Mesendoderm (in vitro differentiated cells): ENCODE measurements at regions not wholly inside any gene's neighbourhood (a gene's known extent, or its start where the extent isn't known, plus 50 kb on each side); places are given as distances from the start of the nearest gene placed in this dataset.
"Not testable (repeated sequence)": the region's sequence is repeated elsewhere in the genome, so short reads cannot be mapped to it uniquely, and the experiment has no call there.

Experiments used
- DNase-seq: peaks from one replicate; pipeline ENCODE4 v3.0.0; 2013
- H2AK5ac ChIP-seq: 2 replicates; pipeline ENCODE4 v1.6.1; 2013; ENCODE audit warnings: low read length, inconsistent platforms
- H2BK120ac ChIP-seq: 2 replicates; pipeline ENCODE4 v1.6.1; 2013; ENCODE audit warnings: low read depth, mild to moderate bottlenecking, low read length, moderate library complexity, mixed read lengths
- H2BK15ac ChIP-seq: replicated peaks from 2 replicates; pipeline ENCODE4 v1.6.1; 2013; ENCODE audit warnings: low read depth, mild to moderate bottlenecking, moderate library complexity
- H2BK5ac ChIP-seq: 2 replicates; pipeline ENCODE4 v1.6.1; 2013; ENCODE audit warnings: low read length, inconsistent platforms
- H3K18ac ChIP-seq: 2 replicates; pipeline ENCODE4 v1.6.1; 2013; ENCODE audit warnings: mild to moderate bottlenecking, low read length, mixed read lengths
- H3K23ac ChIP-seq: one replicate; pipeline ENCODE4 v1.6.1; 2013; ENCODE audit warnings: low read length
- H3K27ac ChIP-seq: 2 replicates; pipeline ENCODE4 v1.5.1; 2013; ENCODE audit warnings: low read depth, mild to moderate bottlenecking, inconsistent platforms, low read length, moderate library complexity
- H3K27me3 ChIP-seq: 2 replicates; pipeline ENCODE4 v1.6.1; 2013; ENCODE audit warnings: low read length, control low read depth, mild to moderate bottlenecking, inconsistent platforms; ENCODE audit not compliant: insufficient read depth, poor library complexity
- H3K36me3 ChIP-seq: 2 replicates; pipeline ENCODE4 v1.6.1; 2013; ENCODE audit warnings: low read length, inconsistent platforms; ENCODE audit not compliant: control insufficient read depth, insufficient read depth
- H3K4ac ChIP-seq: one replicate; pipeline ENCODE4 v1.6.1; 2013; ENCODE audit warnings: low read depth, mild to moderate bottlenecking, low read length, moderate library complexity
- H3K4me1 ChIP-seq: 2 replicates; pipeline ENCODE4 v1.6.1; 2013; ENCODE audit warnings: low read depth, low read length, inconsistent platforms; ENCODE audit not compliant: control insufficient read depth
- H3K4me2 ChIP-seq: 2 replicates; pipeline ENCODE4 v1.6.1; 2013; ENCODE audit warnings: low read length
- H3K4me3 ChIP-seq: 2 replicates; pipeline ENCODE4 v1.5.1; 2013; ENCODE audit warnings: mild to moderate bottlenecking, low read length
- H3K56ac ChIP-seq: one replicate; pipeline ENCODE4 v1.6.1; 2013; ENCODE audit warnings: low read length
- H3K79me1 ChIP-seq: 2 replicates; pipeline ENCODE4 v1.6.1; 2013; ENCODE audit warnings: low read length, inconsistent platforms
- H3K79me2 ChIP-seq: 2 replicates; pipeline ENCODE4 v1.6.1; 2013; ENCODE audit warnings: mild to moderate bottlenecking, low read length; ENCODE audit not compliant: control insufficient read depth, insufficient read depth
- H3K9ac ChIP-seq: 2 replicates; pipeline ENCODE4 v1.6.1; 2013; ENCODE audit warnings: low read length, inconsistent platforms
- H4K5ac ChIP-seq: one replicate; pipeline ENCODE4 v1.6.1; 2013; ENCODE audit warnings: low read length
- H4K8ac ChIP-seq: one replicate; pipeline ENCODE4 v1.6.1; 2013; ENCODE audit warnings: low read depth, mild to moderate bottlenecking, control low read depth, low read length, moderate library complexity
- WGBS: extraction: QIAGEN DNeasy Blood & Tissue Kit; methylation state at CpG from one replicate; pipeline ENCODE4 v1.1.7; 2013; ENCODE audit warnings: low lambda C conversion rate, missing lambda C conversion rate; ENCODE audit not compliant: insufficient coverage; ENCODE audit errors: extremely low coverage; 5-methylcytosine and 5-hydroxymethylcytosine counted together

DNA sequence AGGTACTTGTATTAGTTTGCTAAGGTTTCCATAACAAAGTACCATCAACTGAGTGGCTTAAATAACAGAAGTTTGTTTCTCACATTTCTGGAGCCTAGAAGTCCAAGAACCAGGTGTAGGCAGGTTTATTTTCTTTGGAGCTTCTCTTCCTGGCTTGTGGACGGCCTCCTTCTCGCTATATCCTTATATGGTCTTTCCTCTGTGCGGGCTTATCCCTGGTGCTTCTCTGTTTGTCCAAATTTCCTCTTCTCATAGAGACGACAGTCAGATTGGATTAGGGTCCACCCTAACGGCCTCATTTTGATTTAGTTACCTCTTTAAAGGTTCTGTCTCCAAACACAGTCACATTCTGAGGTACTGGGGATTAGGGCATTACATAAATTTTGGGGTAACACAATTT lies 88.3 kb downstream of the RMI1 start:
- no peak for DNase-seq
- no CpG with 5 or more reads among the region's 5 CpGs for WGBS

DNA sequence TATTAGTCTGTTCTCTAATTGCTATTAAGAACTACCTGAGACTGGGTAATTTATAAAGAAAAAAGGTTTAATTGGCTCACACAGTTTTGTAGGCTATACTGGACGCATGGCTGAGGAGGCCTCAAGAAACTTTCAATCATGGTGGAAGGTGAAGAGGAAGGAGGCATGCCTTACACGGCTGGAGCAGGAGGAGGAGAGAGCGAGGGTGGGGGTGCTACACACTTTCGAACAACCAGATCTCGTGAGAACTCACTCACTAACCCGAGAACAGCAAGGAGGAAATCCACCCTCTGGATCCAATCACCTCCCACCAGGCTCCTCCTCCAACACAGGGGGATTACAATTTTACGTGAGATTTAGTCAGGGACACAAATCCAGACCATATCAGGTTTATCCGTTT lies 90.0 kb downstream of the RMI1 start:
- Histone ChIP-seq H3K79me1 (no peaks in the 10 kb centered on the region), H4K8ac (no peak overlapping the region), H4K5ac (no peak overlapping the region), H3K27me3 (no peaks in the 10 kb centered on the region), H3K9ac (no peak overlapping the region), H3K56ac (no peak overlapping the region), H3K27ac (no peak overlapping the region), H3K4me3 (no peak overlapping the region), H3K18ac (no peak overlapping the region), H2BK5ac (no peak overlapping the region), H3K23ac (no peak overlapping the region), H2AK5ac (no peak overlapping the region), H3K4me2 (no peak overlapping the region), H3K36me3 (no peaks in the 10 kb centered on the region), H2BK120ac (no peak overlapping the region), H2BK15ac (no peak overlapping the region), H3K4ac (no peak overlapping the region), H3K4me1 (no peaks in the 10 kb centered on the region), H3K79me2 (no peaks in the 10 kb centered on the region)
- WGBS = no CpG with 5 or more reads among the region's 8 CpGs
- no peak for DNase-seq

More for the DNA sequence above, 88.3 kb downstream of the RMI1 start:
- Histone ChIP-seq H3K4me3 (no peak overlapping the region), H3K18ac (no peak overlapping the region), H3K27me3 (no peaks in the 10 kb centered on the region), H3K56ac (no peak overlapping the region), H3K23ac (no peak overlapping the region), H2AK5ac (no peak overlapping the region), H3K4me2 (no peak overlapping the region), H3K27ac (no peak overlapping the region), H3K79me2 (no peaks in the 10 kb centered on the region), H2BK120ac (no peak overlapping the region), H3K36me3 (no peaks in the 10 kb centered on the region), H3K4me1 (no peaks in the 10 kb centered on the region), H3K9ac (no peak overlapping the region), H2BK5ac (no peak overlapping the region), H3K79me1 (no peaks in the 10 kb centered on the region), H4K8ac (no peak overlapping the region), H2BK15ac (no peak overlapping the region), H3K4ac (no peak overlapping the region), H4K5ac (no peak overlapping the region)

DNA sequence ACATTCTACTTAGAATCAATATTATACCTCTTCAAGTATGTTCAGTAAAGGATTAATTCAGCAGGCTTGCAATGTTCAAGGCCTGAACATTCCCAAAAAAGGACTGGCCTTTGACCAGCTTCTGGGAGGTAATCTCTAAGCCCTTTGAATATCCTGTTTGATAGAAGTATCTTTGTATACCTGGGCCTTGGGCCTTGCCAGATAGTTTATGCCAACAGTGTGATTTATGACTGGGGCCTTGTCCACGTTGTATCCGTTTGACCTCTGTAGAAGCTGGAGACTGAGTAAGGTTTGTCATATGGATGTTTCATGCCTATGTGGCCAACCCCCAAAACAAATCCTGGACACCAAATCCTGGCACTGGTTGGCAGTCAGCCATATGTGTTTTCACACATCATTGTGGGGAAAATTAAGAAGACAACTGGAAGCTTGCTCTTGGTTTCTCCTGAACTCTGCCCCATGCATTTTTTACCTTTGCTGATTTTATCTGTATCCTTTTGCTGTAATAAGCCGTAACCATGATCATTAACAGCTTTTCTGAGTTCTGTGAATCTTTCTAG lies 92.1 kb downstream of the RMI1 start:
- Histone ChIP-seq H3K27me3 (no peaks in the 10 kb centered on the region), H3K23ac (no peak overlapping the region), H3K4me1 (no peaks in the 10 kb centered on the region), H3K36me3 (no peaks in the 10 kb centered on the region), H2BK15ac (no peak overlapping the region), H3K4ac (no peak overlapping the region), H3K4me2 (no peak overlapping the region), H3K9ac (no peak overlapping the region), H2AK5ac (no peak overlapping the region), H2BK120ac (no peak overlapping the region), H3K79me2 (no peaks in the 10 kb centered on the region), H3K56ac (no peak overlapping the region), H2BK5ac (no peak overlapping the region), H3K79me1 (no peaks in the 10 kb centered on the region), H3K18ac (no peak overlapping the region), H4K5ac (no peak overlapping the region), H4K8ac (no peak overlapping the region), H3K27ac (no peak overlapping the region), H3K4me3 (no peak overlapping the region)
- no peak for DNase-seq
- WGBS = no CpG with 5 or more reads among the region's 3 CpGs

DNA sequence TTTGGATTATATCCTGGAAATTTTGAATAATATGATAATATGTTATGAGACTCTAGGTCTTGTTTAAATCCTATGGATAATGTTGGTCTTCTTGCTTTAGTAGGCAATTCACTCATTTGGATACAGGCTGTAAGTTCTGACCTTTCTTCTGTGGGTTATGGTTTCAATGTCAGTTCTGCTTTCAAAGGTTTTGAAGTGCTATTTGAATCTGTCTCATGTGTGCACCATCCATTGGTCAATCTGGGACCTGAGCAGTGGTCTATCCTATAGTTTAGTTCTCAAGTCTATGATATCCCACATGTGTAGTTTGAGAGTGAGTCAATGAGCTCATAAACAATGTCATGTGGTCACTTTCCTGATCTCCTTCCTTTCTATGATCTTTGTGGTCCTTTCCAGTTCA lies 94.4 kb downstream of the RMI1 start:
- H2BK15ac ChIP-seq = no peak overlapping the region

DNA sequence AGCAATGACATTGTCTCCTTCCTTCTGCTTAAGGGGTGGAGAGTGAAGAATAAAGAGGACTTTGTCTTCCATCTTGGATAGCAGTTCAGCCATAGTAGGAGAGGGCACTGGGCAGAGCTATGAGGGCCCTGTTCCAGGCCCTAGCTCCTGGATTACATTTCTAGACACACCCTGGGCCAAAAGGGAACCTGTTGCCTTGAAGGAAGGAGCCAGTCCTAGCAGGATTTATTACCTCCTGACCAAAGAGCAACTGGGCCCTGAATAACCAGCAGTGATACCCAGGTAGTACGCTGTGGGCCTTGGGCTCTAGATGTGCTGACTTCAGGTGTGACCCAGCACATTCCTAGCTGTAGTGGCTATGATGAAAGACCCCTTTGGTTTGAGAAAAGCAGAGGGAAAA lies 95.8 kb downstream of the RMI1 start:
- Histone ChIP-seq H2BK15ac (no peak overlapping the region), H3K27ac (no peak overlapping the region), H3K4me2 (no peak overlapping the region), H3K27me3 (no peaks in the 10 kb centered on the region), H2BK5ac (no peak overlapping the region), H2BK120ac (no peak overlapping the region), H3K4ac (no peak overlapping the region), H3K36me3 (no peaks in the 10 kb centered on the region), H3K9ac (no peak overlapping the region), H3K4me1 (no peaks in the 10 kb centered on the region), H3K23ac (no peak overlapping the region), H3K79me1 (no peaks in the 10 kb centered on the region), H4K8ac (no peak overlapping the region), H4K5ac (no peak overlapping the region), H3K56ac (no peak overlapping the region), H3K18ac (no peak overlapping the region), H3K4me3 (no peak overlapping the region), H2AK5ac (no peak overlapping the region), H3K79me2 (no peaks in the 10 kb centered on the region)
- DNase-seq = no peak
- WGBS = no CpG with 5 or more reads among the region's 1 CpG

More for the DNA sequence above, 94.4 kb downstream of the RMI1 start:
- Histone ChIP-seq H3K56ac (no peak overlapping the region), H3K36me3 (no peaks in the 10 kb centered on the region), H3K27me3 (no peaks in the 10 kb centered on the region), H3K4me1 (no peaks in the 10 kb centered on the region), H3K4me2 (no peak overlapping the region), H4K8ac (no peak overlapping the region), H3K79me1 (no peaks in the 10 kb centered on the region), H2BK5ac (no peak overlapping the region), H3K23ac (no peak overlapping the region), H3K4me3 (no peak overlapping the region), H3K79me2 (no peaks in the 10 kb centered on the region), H2AK5ac (no peak overlapping the region), H3K4ac (no peak overlapping the region), H2BK120ac (no peak overlapping the region), H3K9ac (no peak overlapping the region), H4K5ac (no peak overlapping the region), H3K18ac (no peak overlapping the region), H3K27ac (no peak overlapping the region)
- no peak for DNase-seq

DNA sequence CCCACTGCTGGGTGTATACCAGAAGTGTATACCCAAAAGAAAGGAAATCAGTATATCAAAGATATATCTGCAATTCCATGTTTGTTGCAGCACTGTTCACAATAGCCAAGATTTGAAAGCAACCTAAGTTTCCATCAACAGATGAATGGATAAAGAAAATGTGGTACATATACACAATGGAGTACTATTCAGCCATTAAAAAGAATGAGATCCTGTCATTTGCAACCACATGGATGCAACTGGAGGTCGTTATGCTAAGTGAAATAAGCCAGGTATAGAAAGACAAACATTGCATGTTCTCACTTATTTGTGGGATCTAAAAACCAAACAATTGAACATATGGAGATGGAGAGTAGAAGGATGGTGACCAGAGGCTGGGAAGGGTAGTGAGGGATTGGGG lies 97.2 kb downstream of the RMI1 start:
- no CpG with 5 or more reads among the region's 1 CpG for WGBS
- not testable (repeated sequence) for DNase-seq

More for the DNA sequence above, 97.2 kb downstream of the RMI1 start:
- H4K8ac ChIP-seq, H2AK5ac ChIP-seq, H3K36me3 ChIP-seq, H3K4me3 ChIP-seq, H3K4ac ChIP-seq, H3K27ac ChIP-seq, H4K5ac ChIP-seq, H3K79me1 ChIP-seq, H2BK120ac ChIP-seq, H3K27me3 ChIP-seq, H3K18ac ChIP-seq, H3K4me1 ChIP-seq, H3K79me2 ChIP-seq, H3K56ac ChIP-seq, H3K9ac ChIP-seq, H3K23ac ChIP-seq, H3K4me2 ChIP-seq, H2BK5ac ChIP-seq, H2BK15ac ChIP-seq: not testable (repeated sequence)
